B cell (primary cell): ENCODE measurements at regions not wholly inside any gene's neighbourhood (a gene's known extent, or its start where the extent isn't known, plus 50 kb on each side); places are given as distances from the start of the nearest gene placed in this dataset.

Experiments
- CTCF ChIP-seq: fragments of 200-600 bp; IDR thresholded peaks from one replicate; pipeline ENCODE4 v1.8.0; 2022; ENCODE audit warnings: antibody characterized with exemption, mild to moderate bottlenecking
- EZH2 ChIP-seq: IDR thresholded peaks from 2 replicates; pipeline ENCODE4 v1.6.1; 2012; ENCODE audit warnings: borderline replicate concordance, low read depth, mild to moderate bottlenecking, moderate library complexity, low read length; ENCODE audit not compliant: insufficient read depth, poor library complexity, severe bottlenecking

- TF ChIP-seq EZH2 (no peak), CTCF (no peak)
Measured at GRCh38 chr12:46459861-46460545, 87.4 kb upstream of the SLC38A2 start.
